ENCODE measurements at regions not wholly inside any gene's neighbourhood (a gene's known extent, or its start where the extent isn't known, plus 50 kb on each side); places are given as distances from the start of the nearest gene placed in this dataset.

DNA sequence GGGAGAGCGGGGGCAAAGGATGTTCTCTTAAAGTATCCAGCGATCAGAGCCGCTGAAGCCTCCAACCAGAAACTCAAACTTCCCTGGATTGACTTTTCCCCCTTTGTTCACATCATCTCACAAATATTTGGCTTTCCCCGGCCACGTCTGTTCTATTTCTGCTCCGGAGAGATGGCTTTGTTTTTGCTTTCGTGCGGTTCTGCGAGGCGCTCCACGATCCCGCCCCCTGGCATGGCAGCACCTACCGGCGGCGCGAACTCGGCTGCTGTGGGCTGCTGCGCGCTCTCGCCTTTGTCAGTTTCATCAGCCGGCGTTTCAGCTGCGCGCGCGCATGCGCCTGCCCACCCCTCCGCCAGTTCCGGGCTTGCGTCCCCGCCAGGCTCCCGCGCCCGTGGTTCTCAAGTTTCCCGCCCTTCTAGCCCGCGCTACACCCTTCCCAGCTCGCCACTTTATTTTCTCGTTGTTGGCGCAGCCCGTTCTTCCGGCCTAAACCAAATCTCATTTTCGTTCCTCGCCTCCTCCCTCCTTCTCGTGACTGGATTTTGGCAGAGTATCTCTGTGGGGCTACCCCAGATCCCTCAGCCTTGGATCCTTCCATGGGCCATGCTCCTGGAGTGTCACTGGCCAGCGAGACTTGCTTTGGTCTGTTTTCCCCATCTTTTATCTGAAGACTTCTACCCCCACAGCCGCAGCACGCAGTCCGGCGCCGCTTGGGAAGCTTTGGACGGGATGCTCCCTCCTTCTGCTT is 98.0 kb downstream of the INSIG2 start (continued):
- TF ChIP-seq, protein P1, sequence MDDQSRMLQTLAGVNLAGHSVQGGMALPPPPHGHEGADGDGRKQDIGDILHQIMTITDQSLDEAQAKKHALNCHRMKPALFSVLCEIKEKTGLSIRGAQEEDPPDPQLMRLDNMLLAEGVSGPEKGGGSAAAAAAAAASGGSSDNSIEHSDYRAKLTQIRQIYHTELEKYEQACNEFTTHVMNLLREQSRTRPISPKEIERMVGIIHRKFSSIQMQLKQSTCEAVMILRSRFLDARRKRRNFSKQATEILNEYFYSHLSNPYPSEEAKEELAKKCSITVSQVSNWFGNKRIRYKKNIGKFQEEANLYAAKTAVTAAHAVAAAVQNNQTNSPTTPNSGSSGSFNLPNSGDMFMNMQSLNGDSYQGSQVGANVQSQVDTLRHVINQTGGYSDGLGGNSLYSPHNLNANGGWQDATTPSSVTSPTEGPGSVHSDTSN (IDR thresholded peaks at IDR 0.05), result no peak
- TF ChIP-seq, protein P2, sequence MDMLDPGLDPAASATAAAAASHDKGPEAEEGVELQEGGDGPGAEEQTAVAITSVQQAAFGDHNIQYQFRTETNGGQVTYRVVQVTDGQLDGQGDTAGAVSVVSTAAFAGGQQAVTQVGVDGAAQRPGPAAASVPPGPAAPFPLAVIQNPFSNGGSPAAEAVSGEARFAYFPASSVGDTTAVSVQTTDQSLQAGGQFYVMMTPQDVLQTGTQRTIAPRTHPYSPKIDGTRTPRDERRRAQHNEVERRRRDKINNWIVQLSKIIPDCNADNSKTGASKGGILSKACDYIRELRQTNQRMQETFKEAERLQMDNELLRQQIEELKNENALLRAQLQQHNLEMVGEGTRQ (IDR thresholded peaks at IDR 0.05), result no peak
- TF ChIP-seq, protein P3, sequence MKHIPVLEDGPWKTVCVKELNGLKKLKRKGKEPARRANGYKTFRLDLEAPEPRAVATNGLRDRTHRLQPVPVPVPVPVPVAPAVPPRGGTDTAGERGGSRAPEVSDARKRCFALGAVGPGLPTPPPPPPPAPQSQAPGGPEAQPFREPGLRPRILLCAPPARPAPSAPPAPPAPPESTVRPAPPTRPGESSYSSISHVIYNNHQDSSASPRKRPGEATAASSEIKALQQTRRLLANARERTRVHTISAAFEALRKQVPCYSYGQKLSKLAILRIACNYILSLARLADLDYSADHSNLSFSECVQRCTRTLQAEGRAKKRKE (CRISPR knock-in tag; IDR thresholded peaks at IDR 0.05; ENCODE audit: low read depth), result no peak
- no peak for TF ChIP-seq MAZ (IDR thresholded peaks at IDR 0.05; ENCODE audit: borderline replicate concordance, low read depth, low read length)
- no peak for TF ChIP-seq RAD21 (conservative IDR thresholded peaks at IDR 0.05 in 1 of 2, IDR thresholded peaks at IDR 0.05 in 1 of 2)
- TF ChIP-seq FOXS1 (CRISPR knock-in tag; IDR thresholded peaks at IDR 0.05), result no peak
- TF ChIP-seq TFCP2L1 (CRISPR knock-in tag; IDR thresholded peaks at IDR 0.05), result no peak
- TF ChIP-seq RNF2 (IDR thresholded peaks at IDR 0.05; ENCODE audit: borderline replicate concordance, low read depth), result no peak
- no peak for TF ChIP-seq HOXB13 (CRISPR knock-in tag; IDR thresholded peaks at IDR 0.05; ENCODE audit: low read depth)
- no peak for TF ChIP-seq CHD2 (IDR thresholded peaks at IDR 0.05; ENCODE audit: low read length, partially characterized antibody)
- 0 out of 3 replicates have a peak, but pooled peaks have one; percentile 46 for TF ChIP-seq BCL3 (IDR thresholded peaks at IDR 0.05)
- TF ChIP-seq HOXB5 (CRISPR knock-in tag; IDR thresholded peaks at IDR 0.05), result no peak
- TF ChIP-seq GATA3 (IDR thresholded peaks at IDR 0.05; ENCODE audit: borderline replicate concordance), result no peak
- TF ChIP-seq CEBPB (IDR thresholded peaks at IDR 0.05), result 0 out of 4 replicates have a peak, but pooled peaks of 1 of the 2 experiments have one; percentile 9
- no peak for TF ChIP-seq TP53 (CRISPR knock-in tag; IDR thresholded peaks at IDR 0.05)
- TF ChIP-seq HDAC2 (IDR thresholded peaks at IDR 0.05), result no peak
- peak in 1 of 2 experiments; percentile 66; a peak in 2 of 5 replicates for TF ChIP-seq JUN (IDR thresholded peaks at IDR 0.05)
- TF ChIP-seq ESRRA (IDR thresholded peaks at IDR 0.05; ENCODE audit: borderline replicate concordance, low read length), result no peak
- no peak for TF ChIP-seq RARB (CRISPR knock-in tag; IDR thresholded peaks at IDR 0.05)
- TF ChIP-seq EP300 (IDR thresholded peaks at IDR 0.05), result no peak
- TF ChIP-seq ZFP36 (IDR thresholded peaks at IDR 0.05; ENCODE audit: borderline replicate concordance, partially characterized antibody), result no peak
- TF ChIP-seq CBX2 (IDR thresholded peaks at IDR 0.05; ENCODE audit: borderline replicate concordance, low read depth), result no peak
- TF ChIP-seq E2F6 (IDR thresholded peaks at IDR 0.05; ENCODE audit: borderline replicate concordance, low read depth), result peak; percentile 99
- no peak for TF ChIP-seq REST (IDR thresholded peaks at IDR 0.05)
- TF ChIP-seq EHF (CRISPR knock-in tag; IDR thresholded peaks at IDR 0.05), result no peak
- no peak for TF ChIP-seq SMC3 (IDR thresholded peaks at IDR 0.05)
